HG02610 (cell line): ENCODE measurements at regions not wholly inside any gene's neighbourhood (a gene's known extent, or its start where the extent isn't known, plus 50 kb on each side); places are given as distances from the start of the nearest gene placed in this dataset.

Source experiments
- ATAC-seq: cut with Tn5 transposase; IDR thresholded peaks from one replicate; pipeline ENCODE4 v1.9.1; 2021; ENCODE audit warnings: mild to moderate bottlenecking, moderate library complexity; ENCODE audit not compliant: unreplicated experiment

DNA sequence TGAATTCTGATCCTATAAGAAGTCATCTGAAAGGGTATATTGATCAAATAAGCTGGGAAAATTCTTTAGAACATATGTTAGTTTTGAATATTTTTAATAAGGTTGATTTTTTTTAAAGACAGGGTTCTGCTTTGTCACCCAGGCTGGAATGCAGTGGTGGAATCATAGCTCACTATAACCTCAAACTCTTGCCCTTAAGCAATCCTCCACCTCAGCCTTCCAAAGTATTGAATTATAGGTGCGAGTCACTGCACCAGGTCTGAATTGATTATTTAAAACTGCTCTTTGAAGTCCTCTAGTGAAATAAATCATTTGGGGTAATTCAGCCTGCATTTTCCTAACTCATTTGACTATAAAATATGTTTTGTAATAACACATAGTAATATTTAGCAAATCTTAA, 812.3 kb downstream of the PDHA2 start:
- no peak for ATAC-seq

- no peak for ATAC-seq
Observed at GRCh38 chr4:96652821-96653220, 812.9 kb downstream of the PDHA2 start.

DNA sequence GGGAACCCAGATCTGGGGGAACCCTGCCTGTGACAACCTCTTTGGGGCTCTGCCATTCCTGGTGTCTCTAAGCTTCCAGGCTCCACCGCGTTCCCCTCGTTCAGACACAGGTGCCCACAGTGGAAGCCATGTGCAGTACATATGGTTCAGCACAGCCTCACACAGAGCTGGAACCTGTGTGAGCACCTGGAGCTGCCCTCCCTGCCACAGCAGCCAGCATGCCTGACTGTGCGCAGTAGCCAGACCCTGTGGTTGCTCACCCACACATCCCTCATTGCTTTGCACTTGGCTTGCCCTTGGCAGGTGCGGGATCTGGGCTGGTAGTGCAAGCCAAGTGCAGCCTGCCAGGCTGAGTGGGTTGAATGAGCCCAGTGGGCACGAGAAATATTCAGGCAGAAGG, 814.2 kb downstream of the PDHA2 start:
- no peak for ATAC-seq

- no peak for ATAC-seq
Observed at GRCh38 chr4:96670381-96670780, 830.5 kb downstream of the PDHA2 start.

GRCh38 chr4:96675416-96675815, 835.5 kb downstream of the PDHA2 start:
- ATAC-seq = no peak

DNA sequence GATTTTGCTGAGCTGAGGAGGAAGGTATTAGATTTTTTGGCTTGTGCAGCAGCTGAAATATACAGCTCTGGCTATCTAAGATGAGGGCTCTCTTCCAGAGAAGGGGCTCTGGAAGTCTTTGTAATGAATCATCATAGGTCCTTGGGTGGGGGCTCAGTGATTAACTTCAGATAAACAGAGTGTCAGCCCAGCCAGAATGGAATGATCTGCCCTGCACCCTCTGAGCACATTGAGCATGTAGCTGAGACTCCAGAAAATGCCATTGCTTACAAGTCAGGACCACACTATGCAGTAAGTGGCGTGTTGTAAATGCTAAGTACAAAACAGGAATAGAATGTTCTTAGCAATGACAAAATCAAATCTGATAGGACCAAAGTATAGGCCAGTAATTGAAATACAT, 836.0 kb downstream of the PDHA2 start:
- ATAC-seq = no peak

- no peak for ATAC-seq
Observed at GRCh38 chr4:96676754-96677435, 837.0 kb downstream of the PDHA2 start.

DNA sequence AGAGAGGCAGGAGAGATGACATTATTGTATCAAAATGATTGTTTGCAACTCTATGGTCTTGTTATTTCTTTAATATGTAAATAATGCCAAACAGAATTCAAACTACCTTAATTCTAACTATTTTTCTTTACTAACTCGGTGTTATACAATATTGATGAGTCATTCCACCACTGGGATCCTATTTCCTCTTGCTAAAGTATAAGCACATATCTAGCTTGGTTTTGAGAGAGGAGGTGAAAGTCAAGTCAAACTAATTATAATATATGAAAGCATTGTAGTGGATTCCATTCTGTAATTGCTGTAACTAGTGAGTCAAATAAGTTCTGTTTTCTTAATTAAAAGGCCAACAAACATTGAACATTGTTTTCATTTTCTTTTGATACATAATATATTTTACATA, 837.6 kb downstream of the PDHA2 start:
- no peak for ATAC-seq

DNA sequence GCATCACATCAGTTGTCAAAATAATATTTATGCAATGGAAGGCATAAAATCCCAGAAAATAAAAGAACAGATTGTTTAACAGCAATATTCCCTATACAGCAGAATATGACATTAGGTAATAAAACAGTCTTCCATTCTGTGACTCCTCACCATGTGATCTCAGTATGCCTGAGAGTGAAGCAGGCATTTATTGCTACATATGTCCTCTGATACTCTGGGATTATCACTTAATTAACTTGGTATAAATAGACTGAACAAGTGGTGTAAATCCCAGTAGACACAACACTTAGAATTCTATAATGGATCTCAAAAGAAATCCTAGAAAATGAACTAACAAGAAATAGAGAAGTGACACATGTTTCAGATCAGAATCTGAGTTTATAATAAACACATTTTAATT, 841.3 kb downstream of the PDHA2 start:
- ATAC-seq = no peak

DNA sequence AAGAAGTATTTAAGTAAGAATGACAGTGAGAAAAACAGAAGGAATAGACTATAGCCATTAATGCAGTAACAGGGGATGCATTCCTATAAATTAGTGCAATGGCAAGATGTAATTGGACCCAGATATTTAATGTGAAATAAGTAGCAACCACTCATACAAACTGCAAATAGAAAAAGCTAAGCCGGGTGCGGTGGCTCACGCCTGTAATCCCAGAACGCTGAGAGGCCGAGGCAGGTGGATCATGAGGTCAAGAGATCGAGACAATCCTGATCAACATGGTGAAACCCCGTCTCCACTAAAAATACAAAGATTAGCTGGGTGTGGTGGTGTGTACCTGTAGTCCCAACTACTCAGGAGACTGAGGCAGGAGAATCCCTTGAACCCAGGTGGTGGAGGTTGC, 845.8 kb downstream of the PDHA2 start:
- no peak for ATAC-seq

DNA sequence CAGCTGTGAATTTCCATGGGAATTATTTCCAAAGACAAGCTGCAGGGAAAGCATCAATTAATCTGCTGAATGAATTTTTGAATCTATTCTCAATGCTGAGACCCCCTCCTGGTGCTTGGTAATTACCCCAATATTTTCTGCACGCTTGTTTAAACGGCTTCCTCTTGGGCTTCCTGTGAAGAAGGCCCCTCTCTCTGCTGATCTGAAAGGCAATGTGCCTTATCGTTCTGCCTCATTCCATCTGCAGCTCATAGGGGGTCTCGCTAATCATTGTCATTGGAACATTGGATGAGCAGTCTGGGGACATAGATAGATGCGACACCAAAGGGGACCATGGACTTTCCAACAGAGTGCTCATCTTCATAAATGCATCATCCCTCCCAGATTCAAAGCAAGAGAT, 851.6 kb downstream of the PDHA2 start:
- ATAC-seq = no peak

- no peak for ATAC-seq
Observed at GRCh38 chr4:96698831-96699230, 858.9 kb downstream of the PDHA2 start.

- no peak for ATAC-seq
Observed at GRCh38 chr4:96703265-96703664, 863.4 kb downstream of the PDHA2 start.

DNA sequence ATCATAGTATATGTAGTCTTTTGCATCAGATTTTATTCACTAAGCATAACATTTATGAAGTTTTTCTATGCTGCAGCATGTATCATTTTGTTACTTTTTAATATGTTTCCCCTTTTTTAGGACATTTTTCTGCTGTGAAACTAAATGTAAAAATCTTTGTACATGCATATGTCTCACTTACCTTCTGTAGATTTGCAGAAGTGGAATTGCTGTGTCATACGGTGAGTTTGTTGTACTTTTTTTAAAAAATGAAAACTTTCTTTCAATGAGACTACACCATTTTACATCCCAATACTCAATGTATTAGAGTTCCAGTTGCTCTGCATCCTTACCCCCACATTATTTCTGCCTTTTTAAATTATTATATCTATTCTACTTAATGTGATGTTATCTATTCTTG, 868.9 kb downstream of the PDHA2 start:
- no peak for ATAC-seq

- no peak for ATAC-seq
Observed at GRCh38 chr4:96713271-96713850, 873.5 kb downstream of the PDHA2 start.

GRCh38 chr4:96729641-96730040, 889.7 kb downstream of the PDHA2 start:
- no peak for ATAC-seq

- ATAC-seq = no peak
Observed at GRCh38 chr4:96730432-96730831, 890.5 kb downstream of the PDHA2 start.

DNA sequence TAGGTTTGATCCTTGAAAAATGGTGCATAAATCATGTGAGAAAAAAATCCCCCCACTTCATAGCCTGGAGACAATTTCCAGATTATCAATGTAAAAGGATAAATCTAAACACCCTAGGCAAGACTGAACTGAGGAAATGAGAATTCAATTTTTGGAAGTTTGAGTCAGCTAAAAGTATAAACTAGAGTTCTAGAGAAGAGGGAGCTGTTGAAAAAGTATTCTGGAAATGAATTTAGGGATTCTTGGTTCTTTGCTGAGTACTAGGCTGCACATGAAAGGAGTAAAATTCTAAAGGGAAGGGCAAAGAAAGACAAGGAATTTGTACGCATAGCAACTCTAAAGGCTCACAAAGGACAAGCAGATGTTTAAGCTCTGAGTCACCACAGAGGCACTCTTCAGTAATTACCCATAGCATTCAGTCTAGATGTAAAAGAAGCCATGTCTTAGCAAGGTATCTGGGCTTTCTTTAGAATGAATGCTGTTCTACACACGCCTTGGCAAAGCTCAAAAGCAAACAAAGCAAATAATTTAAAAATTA, 896.5 kb downstream of the PDHA2 start:
- no peak for ATAC-seq

DNA sequence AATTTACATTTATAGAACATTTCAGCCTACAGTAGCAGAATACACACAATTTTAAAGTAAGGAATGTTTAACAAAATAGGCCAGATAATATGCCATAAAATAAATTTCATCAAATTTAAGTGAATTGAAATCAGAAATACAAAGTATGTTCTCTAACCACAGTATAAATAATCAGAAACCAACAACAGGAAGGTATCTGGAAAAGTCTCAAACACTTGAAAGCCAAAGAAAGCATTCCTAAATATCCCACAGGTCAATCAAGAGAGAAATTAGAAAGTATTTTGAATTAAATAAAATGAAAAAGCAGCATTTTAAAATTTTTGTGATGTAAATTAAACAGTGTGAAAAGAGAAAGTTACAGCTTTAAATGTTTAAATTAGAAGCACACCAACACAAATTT, 899.2 kb downstream of the PDHA2 start:
- no peak for ATAC-seq

DNA sequence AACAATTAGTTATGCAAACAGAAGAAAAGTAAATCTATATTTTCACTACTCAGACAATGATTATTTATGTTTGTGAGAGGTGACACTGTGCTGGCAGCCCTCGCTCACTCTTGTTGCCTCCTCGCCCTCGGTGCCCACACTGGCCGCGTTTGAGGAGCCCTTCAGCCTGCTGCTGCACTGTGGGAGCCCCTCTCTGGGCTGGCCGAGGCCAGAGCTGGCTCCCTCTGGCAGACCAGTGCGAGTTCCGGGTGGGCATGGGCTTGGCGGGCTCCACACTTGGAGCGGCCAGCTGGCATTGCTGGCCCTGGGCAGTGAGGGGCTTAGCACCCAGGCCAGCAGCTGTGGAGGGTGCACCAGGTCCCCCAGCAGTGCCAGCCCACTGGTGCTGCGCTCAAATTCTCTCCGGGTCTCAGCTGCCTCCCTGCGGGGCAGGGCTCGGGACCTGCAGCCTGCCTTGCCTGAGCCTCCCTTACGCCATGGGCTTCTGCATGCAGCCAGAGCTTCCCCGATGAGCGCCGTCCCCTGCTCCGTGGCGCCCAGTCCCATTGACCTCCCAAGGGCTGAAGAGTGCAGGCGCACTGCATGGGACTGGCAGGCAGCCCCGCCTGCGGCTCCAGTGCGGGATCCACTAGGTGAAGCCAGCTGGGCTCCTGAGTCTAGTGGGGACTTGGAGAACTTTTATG, 902.6 kb downstream of the PDHA2 start:
- no peak for ATAC-seq

GRCh38 chr4:96744676-96745075, 904.8 kb downstream of the PDHA2 start:
- ATAC-seq = no peak

GRCh38 chr4:96753216-96753615, 913.3 kb downstream of the PDHA2 start:
- ATAC-seq = no peak
